ENCODE measurements at regions not wholly inside any gene's neighbourhood (a gene's known extent, or its start where the extent isn't known, plus 50 kb on each side); places are given as distances from the start of the nearest gene placed in this dataset.

DNA sequence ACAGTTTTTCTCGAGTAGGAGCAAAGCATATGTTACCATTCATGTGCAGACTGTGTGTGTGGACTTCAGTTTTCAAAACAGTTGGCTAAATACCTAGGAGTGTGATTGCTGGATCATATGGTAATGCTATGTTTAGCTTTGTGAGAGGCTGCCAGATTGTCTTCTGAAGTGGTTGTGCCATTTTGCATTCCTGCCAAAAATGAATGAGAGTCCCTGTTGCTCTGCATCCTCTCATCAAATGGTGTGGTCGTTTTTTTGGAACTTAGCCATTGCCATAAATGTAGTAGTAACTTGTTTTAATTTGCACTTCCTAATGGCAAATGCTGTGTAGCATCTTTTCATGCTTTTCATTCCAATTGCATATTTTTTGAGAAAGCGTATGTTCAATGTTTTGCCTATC is 77.2 kb upstream of the NDN start:
- TF ChIP-seq, protein P1, sequence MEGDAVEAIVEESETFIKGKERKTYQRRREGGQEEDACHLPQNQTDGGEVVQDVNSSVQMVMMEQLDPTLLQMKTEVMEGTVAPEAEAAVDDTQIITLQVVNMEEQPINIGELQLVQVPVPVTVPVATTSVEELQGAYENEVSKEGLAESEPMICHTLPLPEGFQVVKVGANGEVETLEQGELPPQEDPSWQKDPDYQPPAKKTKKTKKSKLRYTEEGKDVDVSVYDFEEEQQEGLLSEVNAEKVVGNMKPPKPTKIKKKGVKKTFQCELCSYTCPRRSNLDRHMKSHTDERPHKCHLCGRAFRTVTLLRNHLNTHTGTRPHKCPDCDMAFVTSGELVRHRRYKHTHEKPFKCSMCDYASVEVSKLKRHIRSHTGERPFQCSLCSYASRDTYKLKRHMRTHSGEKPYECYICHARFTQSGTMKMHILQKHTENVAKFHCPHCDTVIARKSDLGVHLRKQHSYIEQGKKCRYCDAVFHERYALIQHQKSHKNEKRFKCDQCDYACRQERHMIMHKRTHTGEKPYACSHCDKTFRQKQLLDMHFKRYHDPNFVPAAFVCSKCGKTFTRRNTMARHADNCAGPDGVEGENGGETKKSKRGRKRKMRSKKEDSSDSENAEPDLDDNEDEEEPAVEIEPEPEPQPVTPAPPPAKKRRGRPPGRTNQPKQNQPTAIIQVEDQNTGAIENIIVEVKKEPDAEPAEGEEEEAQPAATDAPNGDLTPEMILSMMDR (conservative IDR thresholded peaks at IDR 0.05 in 1 of 2, IDR thresholded peaks at IDR 0.05 in 1 of 2; ENCODE audit: low read depth in 1 of 2, low read length in 2 of 2): no peak
- TF ChIP-seq EZH2 (IDR thresholded peaks at IDR 0.05; ENCODE audit: low read length, missing control alignments): no peak

All from fibroblast of lung (primary cell).